ENCODE measurements at regions not wholly inside any gene's neighbourhood (a gene's known extent, or its start where the extent isn't known, plus 50 kb on each side); places are given as distances from the start of the nearest gene placed in this dataset.

DNA sequence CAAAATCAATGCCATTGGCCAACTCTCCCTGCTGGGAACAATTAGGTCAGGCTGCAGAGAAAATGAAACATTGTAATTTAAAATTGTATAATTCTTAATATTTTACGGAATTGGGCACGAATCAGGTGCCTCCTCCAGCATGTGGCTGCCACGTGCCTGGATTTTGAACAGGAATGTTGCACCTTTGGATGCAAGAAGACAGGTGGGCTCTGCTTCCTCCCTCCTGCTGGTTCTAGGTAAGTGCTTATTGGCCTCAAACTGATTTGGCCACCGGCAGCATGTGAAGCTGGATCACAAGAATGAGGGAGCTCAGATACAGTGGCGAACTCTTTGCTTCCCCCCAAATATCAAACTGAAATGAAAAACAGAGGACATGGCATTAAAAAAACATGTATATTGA, 1559.9 kb upstream of the FLRT2 start (continued):
- TF ChIP-seq, protein P1, sequence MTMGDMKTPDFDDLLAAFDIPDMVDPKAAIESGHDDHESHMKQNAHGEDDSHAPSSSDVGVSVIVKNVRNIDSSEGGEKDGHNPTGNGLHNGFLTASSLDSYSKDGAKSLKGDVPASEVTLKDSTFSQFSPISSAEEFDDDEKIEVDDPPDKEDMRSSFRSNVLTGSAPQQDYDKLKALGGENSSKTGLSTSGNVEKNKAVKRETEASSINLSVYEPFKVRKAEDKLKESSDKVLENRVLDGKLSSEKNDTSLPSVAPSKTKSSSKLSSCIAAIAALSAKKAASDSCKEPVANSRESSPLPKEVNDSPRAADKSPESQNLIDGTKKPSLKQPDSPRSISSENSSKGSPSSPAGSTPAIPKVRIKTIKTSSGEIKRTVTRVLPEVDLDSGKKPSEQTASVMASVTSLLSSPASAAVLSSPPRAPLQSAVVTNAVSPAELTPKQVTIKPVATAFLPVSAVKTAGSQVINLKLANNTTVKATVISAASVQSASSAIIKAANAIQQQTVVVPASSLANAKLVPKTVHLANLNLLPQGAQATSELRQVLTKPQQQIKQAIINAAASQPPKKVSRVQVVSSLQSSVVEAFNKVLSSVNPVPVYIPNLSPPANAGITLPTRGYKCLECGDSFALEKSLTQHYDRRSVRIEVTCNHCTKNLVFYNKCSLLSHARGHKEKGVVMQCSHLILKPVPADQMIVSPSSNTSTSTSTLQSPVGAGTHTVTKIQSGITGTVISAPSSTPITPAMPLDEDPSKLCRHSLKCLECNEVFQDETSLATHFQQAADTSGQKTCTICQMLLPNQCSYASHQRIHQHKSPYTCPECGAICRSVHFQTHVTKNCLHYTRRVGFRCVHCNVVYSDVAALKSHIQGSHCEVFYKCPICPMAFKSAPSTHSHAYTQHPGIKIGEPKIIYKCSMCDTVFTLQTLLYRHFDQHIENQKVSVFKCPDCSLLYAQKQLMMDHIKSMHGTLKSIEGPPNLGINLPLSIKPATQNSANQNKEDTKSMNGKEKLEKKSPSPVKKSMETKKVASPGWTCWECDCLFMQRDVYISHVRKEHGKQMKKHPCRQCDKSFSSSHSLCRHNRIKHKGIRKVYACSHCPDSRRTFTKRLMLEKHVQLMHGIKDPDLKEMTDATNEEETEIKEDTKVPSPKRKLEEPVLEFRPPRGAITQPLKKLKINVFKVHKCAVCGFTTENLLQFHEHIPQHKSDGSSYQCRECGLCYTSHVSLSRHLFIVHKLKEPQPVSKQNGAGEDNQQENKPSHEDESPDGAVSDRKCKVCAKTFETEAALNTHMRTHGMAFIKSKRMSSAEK (CRISPR knock-in tag; IDR thresholded peaks at IDR 0.05; ENCODE audit: borderline replicate concordance) = no peak
- TF ChIP-seq ZNF138 (CRISPR knock-in tag; conservative IDR thresholded peaks at IDR 0.05) (no peak), NFATC4 (CRISPR knock-in tag; IDR thresholded peaks at IDR 0.05) (no peak)
- TF ChIP-seq, protein P2, sequence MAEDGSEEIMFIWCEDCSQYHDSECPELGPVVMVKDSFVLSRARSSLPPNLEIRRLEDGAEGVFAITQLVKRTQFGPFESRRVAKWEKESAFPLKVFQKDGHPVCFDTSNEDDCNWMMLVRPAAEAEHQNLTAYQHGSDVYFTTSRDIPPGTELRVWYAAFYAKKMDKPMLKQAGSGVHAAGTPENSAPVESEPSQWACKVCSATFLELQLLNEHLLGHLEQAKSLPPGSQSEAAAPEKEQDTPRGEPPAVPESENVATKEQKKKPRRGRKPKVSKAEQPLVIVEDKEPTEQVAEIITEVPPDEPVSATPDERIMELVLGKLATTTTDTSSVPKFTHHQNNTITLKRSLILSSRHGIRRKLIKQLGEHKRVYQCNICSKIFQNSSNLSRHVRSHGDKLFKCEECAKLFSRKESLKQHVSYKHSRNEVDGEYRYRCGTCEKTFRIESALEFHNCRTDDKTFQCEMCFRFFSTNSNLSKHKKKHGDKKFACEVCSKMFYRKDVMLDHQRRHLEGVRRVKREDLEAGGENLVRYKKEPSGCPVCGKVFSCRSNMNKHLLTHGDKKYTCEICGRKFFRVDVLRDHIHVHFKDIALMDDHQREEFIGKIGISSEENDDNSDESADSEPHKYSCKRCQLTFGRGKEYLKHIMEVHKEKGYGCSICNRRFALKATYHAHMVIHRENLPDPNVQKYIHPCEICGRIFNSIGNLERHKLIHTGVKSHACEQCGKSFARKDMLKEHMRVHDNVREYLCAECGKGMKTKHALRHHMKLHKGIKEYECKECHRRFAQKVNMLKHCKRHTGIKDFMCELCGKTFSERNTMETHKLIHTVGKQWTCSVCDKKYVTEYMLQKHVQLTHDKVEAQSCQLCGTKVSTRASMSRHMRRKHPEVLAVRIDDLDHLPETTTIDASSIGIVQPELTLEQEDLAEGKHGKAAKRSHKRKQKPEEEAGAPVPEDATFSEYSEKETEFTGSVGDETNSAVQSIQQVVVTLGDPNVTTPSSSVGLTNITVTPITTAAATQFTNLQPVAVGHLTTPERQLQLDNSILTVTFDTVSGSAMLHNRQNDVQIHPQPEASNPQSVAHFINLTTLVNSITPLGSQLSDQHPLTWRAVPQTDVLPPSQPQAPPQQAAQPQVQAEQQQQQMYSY (CRISPR knock-in tag; IDR thresholded peaks at IDR 0.05) = no peak

DNA sequence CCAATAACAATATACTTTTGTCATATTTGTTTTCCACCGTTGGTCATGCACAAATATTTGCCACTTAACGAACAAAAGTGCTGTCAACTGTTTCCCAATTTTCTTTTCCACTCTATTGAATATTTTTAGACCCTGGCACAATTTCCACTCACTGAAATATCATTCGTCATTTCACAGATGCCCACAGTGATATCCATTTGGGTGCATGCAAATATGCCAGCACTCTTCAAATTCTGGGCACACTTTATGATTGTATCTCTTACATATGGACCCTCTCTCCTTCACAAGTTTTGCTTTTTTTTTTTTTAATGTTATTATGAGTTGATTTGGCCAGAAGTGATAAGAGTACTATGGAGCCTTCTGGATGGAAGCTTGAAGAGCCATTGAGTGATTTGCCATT, 1557.3 kb upstream of the FLRT2 start:
- H3K9me3 Mint-ChIP-seq = peaks cover under 1% of the 10 kb centered on the region; the same call in 1 of the 2 replicates
- H3K27ac Mint-ChIP-seq = no peak overlapping the region
- no peaks in the 10 kb centered on the region for H3K27me3 Mint-ChIP-seq (ENCODE audit: low read depth)
- DNase-seq (ENCODE audit: low spot score) = no peak
- no peak for ATAC-seq
- H3K36me3 Mint-ChIP-seq = no peaks in the 10 kb centered on the region
- POLR2A ChIA-PET = interaction anchor here (0.7 kb wide), 1 partner anchor 22 kb away, joined by 3 read pairs; no protein-coding TSS in a partner anchor
- H3K4me1 Mint-ChIP-seq = peaks cover 10% of the 10 kb centered on the region
- no peak overlapping the region for H3K4me3 Mint-ChIP-seq
- CTCF ChIA-PET = no interaction called here
- TF ChIP-seq, protein P3, sequence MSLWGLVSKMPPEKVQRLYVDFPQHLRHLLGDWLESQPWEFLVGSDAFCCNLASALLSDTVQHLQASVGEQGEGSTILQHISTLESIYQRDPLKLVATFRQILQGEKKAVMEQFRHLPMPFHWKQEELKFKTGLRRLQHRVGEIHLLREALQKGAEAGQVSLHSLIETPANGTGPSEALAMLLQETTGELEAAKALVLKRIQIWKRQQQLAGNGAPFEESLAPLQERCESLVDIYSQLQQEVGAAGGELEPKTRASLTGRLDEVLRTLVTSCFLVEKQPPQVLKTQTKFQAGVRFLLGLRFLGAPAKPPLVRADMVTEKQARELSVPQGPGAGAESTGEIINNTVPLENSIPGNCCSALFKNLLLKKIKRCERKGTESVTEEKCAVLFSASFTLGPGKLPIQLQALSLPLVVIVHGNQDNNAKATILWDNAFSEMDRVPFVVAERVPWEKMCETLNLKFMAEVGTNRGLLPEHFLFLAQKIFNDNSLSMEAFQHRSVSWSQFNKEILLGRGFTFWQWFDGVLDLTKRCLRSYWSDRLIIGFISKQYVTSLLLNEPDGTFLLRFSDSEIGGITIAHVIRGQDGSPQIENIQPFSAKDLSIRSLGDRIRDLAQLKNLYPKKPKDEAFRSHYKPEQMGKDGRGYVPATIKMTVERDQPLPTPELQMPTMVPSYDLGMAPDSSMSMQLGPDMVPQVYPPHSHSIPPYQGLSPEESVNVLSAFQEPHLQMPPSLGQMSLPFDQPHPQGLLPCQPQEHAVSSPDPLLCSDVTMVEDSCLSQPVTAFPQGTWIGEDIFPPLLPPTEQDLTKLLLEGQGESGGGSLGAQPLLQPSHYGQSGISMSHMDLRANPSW (CRISPR knock-in tag; conservative IDR thresholded peaks at IDR 0.05; ENCODE audit: low read depth) = no peak
- TF ChIP-seq, protein P4, sequence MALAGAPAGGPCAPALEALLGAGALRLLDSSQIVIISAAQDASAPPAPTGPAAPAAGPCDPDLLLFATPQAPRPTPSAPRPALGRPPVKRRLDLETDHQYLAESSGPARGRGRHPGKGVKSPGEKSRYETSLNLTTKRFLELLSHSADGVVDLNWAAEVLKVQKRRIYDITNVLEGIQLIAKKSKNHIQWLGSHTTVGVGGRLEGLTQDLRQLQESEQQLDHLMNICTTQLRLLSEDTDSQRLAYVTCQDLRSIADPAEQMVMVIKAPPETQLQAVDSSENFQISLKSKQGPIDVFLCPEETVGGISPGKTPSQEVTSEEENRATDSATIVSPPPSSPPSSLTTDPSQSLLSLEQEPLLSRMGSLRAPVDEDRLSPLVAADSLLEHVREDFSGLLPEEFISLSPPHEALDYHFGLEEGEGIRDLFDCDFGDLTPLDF (CRISPR knock-in tag; IDR thresholded peaks at IDR 0.05) = no peak
- TF ChIP-seq, protein P5, sequence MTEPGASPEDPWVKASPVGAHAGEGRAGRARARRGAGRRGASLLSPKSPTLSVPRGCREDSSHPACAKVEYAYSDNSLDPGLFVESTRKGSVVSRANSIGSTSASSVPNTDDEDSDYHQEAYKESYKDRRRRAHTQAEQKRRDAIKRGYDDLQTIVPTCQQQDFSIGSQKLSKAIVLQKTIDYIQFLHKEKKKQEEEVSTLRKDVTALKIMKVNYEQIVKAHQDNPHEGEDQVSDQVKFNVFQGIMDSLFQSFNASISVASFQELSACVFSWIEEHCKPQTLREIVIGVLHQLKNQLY (CRISPR knock-in tag; IDR thresholded peaks at IDR 0.05) = no peak
- TF ChIP-seq ELF4 (CRISPR knock-in tag; IDR thresholded peaks at IDR 0.05; ENCODE audit: low read depth) = no peak
- no peak for TF ChIP-seq ZNF396 (CRISPR knock-in tag; IDR thresholded peaks at IDR 0.05; ENCODE audit: borderline replicate concordance)
- TF ChIP-seq ATF1 (CRISPR knock-in tag; IDR thresholded peaks at IDR 0.05) = no peak
- TF ChIP-seq, protein P6, sequence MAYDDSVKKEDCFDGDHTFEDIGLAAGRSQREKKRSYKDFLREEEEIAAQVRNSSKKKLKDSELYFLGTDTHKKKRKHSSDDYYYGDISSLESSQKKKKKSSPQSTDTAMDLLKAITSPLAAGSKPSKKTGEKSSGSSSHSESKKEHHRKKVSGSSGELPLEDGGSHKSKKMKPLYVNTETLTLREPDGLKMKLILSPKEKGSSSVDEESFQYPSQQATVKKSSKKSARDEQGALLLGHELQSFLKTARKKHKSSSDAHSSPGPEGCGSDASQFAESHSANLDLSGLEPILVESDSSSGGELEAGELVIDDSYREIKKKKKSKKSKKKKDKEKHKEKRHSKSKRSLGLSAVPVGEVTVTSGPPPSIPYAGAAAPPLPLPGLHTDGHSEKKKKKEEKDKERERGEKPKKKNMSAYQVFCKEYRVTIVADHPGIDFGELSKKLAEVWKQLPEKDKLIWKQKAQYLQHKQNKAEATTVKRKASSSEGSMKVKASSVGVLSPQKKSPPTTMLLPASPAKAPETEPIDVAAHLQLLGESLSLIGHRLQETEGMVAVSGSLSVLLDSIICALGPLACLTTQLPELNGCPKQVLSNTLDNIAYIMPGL (CRISPR knock-in tag; IDR thresholded peaks at IDR 0.05) = no peak
- no peak for TF ChIP-seq ZNF219 (CRISPR knock-in tag; IDR thresholded peaks at IDR 0.05; ENCODE audit: borderline replicate concordance)
- TF ChIP-seq, protein P7, sequence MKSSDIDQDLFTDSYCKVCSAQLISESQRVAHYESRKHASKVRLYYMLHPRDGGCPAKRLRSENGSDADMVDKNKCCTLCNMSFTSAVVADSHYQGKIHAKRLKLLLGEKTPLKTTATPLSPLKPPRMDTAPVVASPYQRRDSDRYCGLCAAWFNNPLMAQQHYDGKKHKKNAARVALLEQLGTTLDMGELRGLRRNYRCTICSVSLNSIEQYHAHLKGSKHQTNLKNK (CRISPR knock-in tag; IDR thresholded peaks at IDR 0.05) = no peak
- no peak for TF ChIP-seq MXD4 (CRISPR knock-in tag; IDR thresholded peaks at IDR 0.05; ENCODE audit: borderline replicate concordance)
- TF ChIP-seq, protein P8, sequence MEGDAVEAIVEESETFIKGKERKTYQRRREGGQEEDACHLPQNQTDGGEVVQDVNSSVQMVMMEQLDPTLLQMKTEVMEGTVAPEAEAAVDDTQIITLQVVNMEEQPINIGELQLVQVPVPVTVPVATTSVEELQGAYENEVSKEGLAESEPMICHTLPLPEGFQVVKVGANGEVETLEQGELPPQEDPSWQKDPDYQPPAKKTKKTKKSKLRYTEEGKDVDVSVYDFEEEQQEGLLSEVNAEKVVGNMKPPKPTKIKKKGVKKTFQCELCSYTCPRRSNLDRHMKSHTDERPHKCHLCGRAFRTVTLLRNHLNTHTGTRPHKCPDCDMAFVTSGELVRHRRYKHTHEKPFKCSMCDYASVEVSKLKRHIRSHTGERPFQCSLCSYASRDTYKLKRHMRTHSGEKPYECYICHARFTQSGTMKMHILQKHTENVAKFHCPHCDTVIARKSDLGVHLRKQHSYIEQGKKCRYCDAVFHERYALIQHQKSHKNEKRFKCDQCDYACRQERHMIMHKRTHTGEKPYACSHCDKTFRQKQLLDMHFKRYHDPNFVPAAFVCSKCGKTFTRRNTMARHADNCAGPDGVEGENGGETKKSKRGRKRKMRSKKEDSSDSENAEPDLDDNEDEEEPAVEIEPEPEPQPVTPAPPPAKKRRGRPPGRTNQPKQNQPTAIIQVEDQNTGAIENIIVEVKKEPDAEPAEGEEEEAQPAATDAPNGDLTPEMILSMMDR (IDR thresholded peaks at IDR 0.05) = no peak
- no peak for TF ChIP-seq NR2C2 (CRISPR knock-in tag; IDR thresholded peaks at IDR 0.05)
- TF ChIP-seq ESRRA (CRISPR knock-in tag; IDR thresholded peaks at IDR 0.05; ENCODE audit: borderline replicate concordance) = no peak
- TF ChIP-seq, protein P9, sequence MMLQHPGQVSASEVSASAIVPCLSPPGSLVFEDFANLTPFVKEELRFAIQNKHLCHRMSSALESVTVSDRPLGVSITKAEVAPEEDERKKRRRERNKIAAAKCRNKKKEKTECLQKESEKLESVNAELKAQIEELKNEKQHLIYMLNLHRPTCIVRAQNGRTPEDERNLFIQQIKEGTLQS (CRISPR knock-in tag; conservative IDR thresholded peaks at IDR 0.05) = no peak

All from WTC11 (cell line).